Pancreas (tissue), 10 donors: ENCODE measurements at regions not wholly inside any gene's neighbourhood (a gene's known extent, or its start where the extent isn't known, plus 50 kb on each side); places are given as distances from the start of the nearest gene placed in this dataset.

Experiments used
- ATAC-seq, 4 donors: fragments of 200-7000 bp; cut with Tn5 transposase; one replicate each; pipeline versions ENCODE4 v1.8.0 to v1.9.1; 2020; ENCODE audit warnings: mild to moderate bottlenecking in 4 of 4, moderate library complexity in 4 of 4
- DNase-seq, 6 donors: peaks; one replicate each; pipeline ENCODE4 v3.0.0-alpha.2; 2020
- FAIRE-seq: peaks from 2 replicates; lab custom pipeline; 2012; peaks lifted over from hg19 to GRCh38; lab: Jason Lieb, UNC
- H3K27ac ChIP-seq, 4 donors: fragments of 200-600 bp; sonication (generic); 1 replicate in 3 of 4; 2 replicates in 1 of 4; pipeline versions ENCODE4 v1.5.0 to v1.8.0; 2020
- H3K27me3 ChIP-seq, 4 donors: fragments of 200-600 bp; one replicate each; pipeline ENCODE4 v1.8.0; 2021
- H3K36me3 ChIP-seq, 3 donors: fragments of 200-600 bp; sonication (generic) in 1 of 3; one replicate each; pipeline versions ENCODE4 v1.5.0 to v1.8.0; 2020 to 2021
- H3K4me1 ChIP-seq, 3 donors: fragments of 200-600 bp; one replicate each; pipeline ENCODE4 v1.8.0; 2021
- H3K4me3 ChIP-seq, 4 donors: fragments of 200-600 bp; sonication (generic) in 2 of 4; one replicate each; pipeline versions ENCODE4 v1.5.0 to v1.8.0; 2020 to 2021
- H3K9me3 ChIP-seq, 4 donors: fragments of 200-600 bp; one replicate each; pipeline ENCODE4 v1.8.0; 2021
- whole genome bisulfite sequencing, 2 donors: extraction: QIAGEN DNeasy Blood & Tissue Kit; methylation state at CpG; one replicate each; pipeline ENCODE4 v1.1.7; 2013; 5-methylcytosine and 5-hydroxymethylcytosine counted together
- intact Hi-C, 3 donors: fragments of 100-400 bp; cut with DNase I; formaldehyde crosslinking; loops; one replicate each; pipeline versions ENCODE4 v1.11.1 to v1.14.2; 2022
- TF ChIP-seq, protein P1 (sequence below), 4 donors: fragments of 200-600 bp; sonication (generic) in 3 of 4; IDR thresholded peaks; one replicate each; pipeline versions ENCODE4 v1.5.0 to v1.8.0; 2021; ENCODE audit warnings: antibody characterized with exemption in 4 of 4
- donor health status: healthy with polysubstance abuse.
- donor health status: DM: no; HTN: no; CAD: no; lungs with moderate emphysema.
- donor health status: DM: no; HTN: no; CAD: no.
- donor health status: control.
- donor health status: control.
- donor health status: Bipolar disorder and iron deficiency.
- donor health status: DM: yes; HTN: yes; CAD: no.
- donor health status: DM: no; HTN: no; CAD: no.
- donor health status: DM: no; HTN: no; CAD: no.
- donor health status: DM: yes; HTN: yes; CAD: no.

DNA sequence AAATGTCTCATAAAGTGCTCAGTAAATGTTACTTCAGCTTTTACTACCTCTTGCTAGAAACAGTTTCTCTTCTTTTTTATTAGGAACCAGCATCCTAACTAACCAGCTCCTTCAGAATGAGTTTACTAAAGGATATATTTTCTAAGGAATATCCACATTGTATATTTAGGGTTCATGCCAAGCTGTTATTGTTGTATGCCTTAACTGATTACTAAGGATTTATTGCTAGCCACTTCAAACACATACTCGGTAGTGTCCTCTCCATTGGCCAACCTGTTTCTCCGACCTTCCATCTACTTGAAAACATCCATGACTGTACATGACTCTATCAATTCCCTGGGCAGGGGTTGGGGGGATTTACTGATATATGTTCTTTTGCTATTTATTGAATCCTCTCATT lies 906.3 kb upstream of the SORCS1 start:
- WGBS, 2 donors, result 62 to 66% methylated on average over 2 of the region's 2 CpGs
- TF ChIP-seq, protein P1, sequence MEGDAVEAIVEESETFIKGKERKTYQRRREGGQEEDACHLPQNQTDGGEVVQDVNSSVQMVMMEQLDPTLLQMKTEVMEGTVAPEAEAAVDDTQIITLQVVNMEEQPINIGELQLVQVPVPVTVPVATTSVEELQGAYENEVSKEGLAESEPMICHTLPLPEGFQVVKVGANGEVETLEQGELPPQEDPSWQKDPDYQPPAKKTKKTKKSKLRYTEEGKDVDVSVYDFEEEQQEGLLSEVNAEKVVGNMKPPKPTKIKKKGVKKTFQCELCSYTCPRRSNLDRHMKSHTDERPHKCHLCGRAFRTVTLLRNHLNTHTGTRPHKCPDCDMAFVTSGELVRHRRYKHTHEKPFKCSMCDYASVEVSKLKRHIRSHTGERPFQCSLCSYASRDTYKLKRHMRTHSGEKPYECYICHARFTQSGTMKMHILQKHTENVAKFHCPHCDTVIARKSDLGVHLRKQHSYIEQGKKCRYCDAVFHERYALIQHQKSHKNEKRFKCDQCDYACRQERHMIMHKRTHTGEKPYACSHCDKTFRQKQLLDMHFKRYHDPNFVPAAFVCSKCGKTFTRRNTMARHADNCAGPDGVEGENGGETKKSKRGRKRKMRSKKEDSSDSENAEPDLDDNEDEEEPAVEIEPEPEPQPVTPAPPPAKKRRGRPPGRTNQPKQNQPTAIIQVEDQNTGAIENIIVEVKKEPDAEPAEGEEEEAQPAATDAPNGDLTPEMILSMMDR (IDR thresholded peaks at IDR 0.05), result no peak
- intact Hi-C loops, result no loop called here
- Histone ChIP-seq H3K4me1 (no peaks in the 10 kb centered on the region), H3K9me3 (no peaks in the 10 kb centered on the region), H3K36me3 (no peaks in the 10 kb centered on the region), H3K4me3 (no peak overlapping the region), H3K27ac (no peak overlapping the region), H3K27me3 (no peaks in the 10 kb centered on the region)
- FAIRE-seq (no peak), DNase-seq (no peak), ATAC-seq (no peak)

DNA sequence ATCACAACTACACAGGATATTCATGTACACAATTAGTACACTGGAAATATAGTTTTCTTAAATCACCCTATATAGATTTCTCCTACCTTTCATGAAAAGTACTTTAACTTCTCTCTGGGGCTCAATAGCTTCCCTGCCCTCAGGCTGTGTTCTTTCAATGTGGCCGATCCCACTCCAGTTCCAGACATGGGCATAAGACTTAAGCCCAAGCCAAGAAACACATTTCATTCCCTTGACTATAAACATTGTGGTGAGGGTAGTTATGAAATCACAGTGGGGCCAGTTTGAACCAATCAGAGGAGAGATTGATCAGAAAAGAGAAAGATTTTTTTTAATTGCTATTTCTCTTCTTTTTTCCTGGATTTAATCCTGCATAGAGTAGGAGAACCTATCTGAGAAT lies 904.6 kb upstream of the SORCS1 start:
- DNase-seq (no peak), FAIRE-seq (no peak), ATAC-seq (no peak)
- Histone ChIP-seq H3K27me3 (no peaks in the 10 kb centered on the region), H3K4me3 (no peak overlapping the region), H3K36me3 (no peaks in the 10 kb centered on the region), H3K27ac (no peak overlapping the region), H3K9me3 (no peaks in the 10 kb centered on the region), H3K4me1 (no peaks in the 10 kb centered on the region)
- intact Hi-C loops, result no loop called here
- WGBS, 2 donors, result 80 to 88% methylated on average over 1 of the region's 1 CpG
- TF ChIP-seq, protein P1 (IDR thresholded peaks at IDR 0.05), result no peak

DNA sequence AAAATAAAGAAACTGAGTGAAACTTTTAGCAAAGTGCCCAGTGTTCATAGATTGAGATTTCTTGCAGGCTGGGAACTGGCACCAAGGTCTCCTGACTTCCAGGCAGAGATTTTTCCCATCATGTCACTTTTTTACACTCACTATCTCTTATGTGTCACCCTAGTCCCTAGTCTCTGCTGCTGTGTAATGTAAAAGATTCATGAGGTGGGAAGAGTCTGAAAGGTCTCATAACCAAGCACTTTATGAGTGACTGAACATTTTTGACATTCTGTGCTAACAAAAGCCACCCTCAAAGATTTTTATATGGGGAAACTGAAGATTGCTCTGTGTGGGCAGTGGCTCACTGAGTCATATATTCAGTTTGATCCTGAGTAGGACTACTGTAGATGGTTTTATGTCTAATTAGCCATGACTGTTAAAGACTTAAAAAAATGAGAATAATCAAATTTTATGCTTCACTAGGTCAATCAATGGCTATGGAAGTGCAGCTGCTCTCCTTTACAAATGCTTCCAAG lies 900.3 kb upstream of the SORCS1 start:
- Histone ChIP-seq H3K27me3 (no peaks in the 10 kb centered on the region), H3K4me1 (no peaks in the 10 kb centered on the region)

DNA sequence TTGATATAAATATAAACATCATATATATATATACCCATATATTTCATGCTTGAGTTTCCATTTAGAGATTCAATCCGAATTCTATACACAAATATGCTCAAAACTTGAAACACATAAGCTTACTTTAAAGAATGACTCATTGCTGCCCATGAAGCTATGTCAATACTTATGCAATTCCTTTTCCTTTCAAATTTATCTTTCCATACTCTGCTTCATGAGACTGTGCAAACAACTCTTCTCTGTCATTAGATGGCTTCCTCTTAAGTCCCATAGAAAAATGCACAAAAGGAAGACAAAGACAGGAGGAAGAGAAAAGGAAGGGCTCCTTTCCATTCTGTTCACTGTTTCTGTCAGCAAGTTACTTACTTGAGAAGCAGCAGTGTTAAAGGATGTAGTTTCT lies 895.7 kb upstream of the SORCS1 start:
- TF ChIP-seq, protein P1 (IDR thresholded peaks at IDR 0.05), result no peak
- Histone ChIP-seq H3K27ac (no peak overlapping the region), H3K36me3 (no peaks in the 10 kb centered on the region), H3K27me3 (no peaks in the 10 kb centered on the region), H3K9me3 (no peaks in the 10 kb centered on the region), H3K4me3 (no peak overlapping the region), H3K4me1 (no peaks in the 10 kb centered on the region)
- WGBS, 2 donors, result 45 to 53% methylated on average over 1 of the region's 1 CpG
- DNase-seq (no peak), ATAC-seq (no peak), FAIRE-seq (no peak)
- intact Hi-C loops, result no loop called here

More for the DNA sequence above, 900.3 kb upstream of the SORCS1 start:
- DNase-seq, result no peak
- TF ChIP-seq, protein P1 (IDR thresholded peaks at IDR 0.05), result no peak
- H3K36me3 ChIP-seq, result no peaks in the 10 kb centered on the region
- no peak overlapping the region for H3K4me3 ChIP-seq
- intact Hi-C loops, result no loop called here
- no peak for FAIRE-seq
- no peaks in the 10 kb centered on the region for H3K9me3 ChIP-seq
- ATAC-seq, result no peak
- no peak overlapping the region for H3K27ac ChIP-seq

DNA sequence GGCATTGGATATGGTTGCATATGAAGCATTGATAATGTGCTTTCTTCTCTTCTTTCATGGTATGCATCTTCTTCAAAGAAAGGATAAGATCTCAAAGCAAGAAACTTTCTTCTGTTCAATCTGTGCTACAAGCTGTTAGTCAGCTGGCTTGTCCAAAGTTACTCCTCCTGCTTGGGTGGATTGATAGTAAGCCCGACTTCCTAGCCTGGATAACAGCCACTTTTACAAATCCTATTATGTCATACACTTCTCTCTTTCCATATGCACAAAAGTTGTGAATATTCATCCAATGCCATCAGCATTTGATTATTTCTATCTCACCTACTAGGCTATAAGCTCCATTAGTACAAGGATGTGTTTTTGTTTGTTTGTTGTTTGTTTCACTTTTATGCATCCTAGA lies 891.0 kb upstream of the SORCS1 start:
- no peak overlapping the region for H3K27ac ChIP-seq
- no peak for ATAC-seq
- DNase-seq, result no peak
- TF ChIP-seq, protein P1 (IDR thresholded peaks at IDR 0.05), result no peak
- no peaks in the 10 kb centered on the region for H3K4me1 ChIP-seq
- FAIRE-seq, result no peak
- 52 to 72% methylated on average over 1 of the region's 1 CpG for WGBS, 2 donors
- H3K9me3 ChIP-seq, result no peaks in the 10 kb centered on the region
- H3K4me3 ChIP-seq, result no peak overlapping the region
- intact Hi-C loops, result no loop called here
- H3K36me3 ChIP-seq, result no peaks in the 10 kb centered on the region
- H3K27me3 ChIP-seq, result no peaks in the 10 kb centered on the region
